K562 (cell line): ENCODE measurements at regions not wholly inside any gene's neighbourhood (a gene's known extent, or its start where the extent isn't known, plus 50 kb on each side); places are given as distances from the start of the nearest gene placed in this dataset.

Experiments
- ATAC-seq: fragments of 200-7000 bp; cut with Tn5 transposase; 3 replicates; pipeline ENCODE4 v1.9.1; 2020; ENCODE audit warnings: moderate library complexity
- BruUV-seq: library from RNA; stranded (reverse); fragments of 400-500 nt; replicated peaks from 2 replicates; lab custom pipeline; 2021; lab: Mats Ljungman, UMichigan
- CTCF ChIA-PET: fragments of 300-600 bp; formaldehyde crosslinking; extraction: SDS; loops from one replicate; lab custom pipeline; 2021; ENCODE audit warnings: low intra/inter-chr PET ratio; lab: Yijun Ruan, JAX
- POLR2A ChIA-PET: fragments of 300-600, 350-650 bp; sonication (Branson Sonifier 250); formaldehyde crosslinking; extraction: SDS; loops from one replicate; lab custom pipeline; 2021; ENCODE audit warnings: antibody characterized with exemption, inconsistent platforms; lab: Yijun Ruan, JAX
- DNase-seq, 4 experiments: peaks; one replicate each; pipeline versions ENCODE4 v3.0.0 to v3.0.0-alpha.2; 2011 to 2018; ENCODE audit warnings: low spot score in 3 of 4, mixed read lengths in 3 of 4; ENCODE audit errors: extremely low read depth in 1 of 4
- FAIRE-seq: peaks from 2 replicates; lab custom pipeline; 2011; peaks lifted over from hg19 to GRCh38; lab: Jason Lieb, UNC
- H2AFZ ChIP-seq: 2 replicates; pipeline ENCODE4 v1.6.0; 2011; ENCODE audit warnings: low read depth, low read length, control low read depth, inconsistent platforms
- H3K27ac ChIP-seq: fragments of 200-600 bp; 3 replicates; pipeline ENCODE4 v1.8.0; 2011; ENCODE audit warnings: low read depth, mild to moderate bottlenecking, control low read depth, inconsistent platforms, low read length, moderate library complexity, mixed read lengths; ENCODE audit errors: extremely low read depth
- H3K27me3 ChIP-seq, 2 experiments: fragments of 300-600 bp in 1 of 2; 2 replicates in 1 of 2; 3 replicates in 1 of 2; pipeline versions ENCODE4 v1.6.0 to v1.8.0; 2011; ENCODE audit warnings: inconsistent platforms in 2 of 2, low read length in 2 of 2, mild to moderate bottlenecking in 1 of 2, mixed read lengths in 1 of 2, moderate library complexity in 1 of 2; ENCODE audit not compliant: control insufficient read depth in 2 of 2, insufficient read depth in 2 of 2
- H3K36me3 ChIP-seq: fragments of 300-600 bp; 3 replicates; pipeline ENCODE4 v1.8.0; 2011; ENCODE audit warnings: mild to moderate bottlenecking, low read length, inconsistent platforms; ENCODE audit not compliant: control insufficient read depth, insufficient read depth
- H3K4me1 ChIP-seq, 2 experiments: fragments of 200-600 bp in 1 of 2; replicated peaks in 1 of 2; 2 replicates in 1 of 2; 3 replicates in 1 of 2; pipeline versions ENCODE4 v1.5.1 to v1.8.0; 2011; ENCODE audit warnings: inconsistent platforms in 2 of 2, low read length in 2 of 2, mild to moderate bottlenecking in 1 of 2, mixed read lengths in 1 of 2, moderate library complexity in 1 of 2; ENCODE audit not compliant: control insufficient read depth in 2 of 2, insufficient read depth in 2 of 2
- H3K4me2 ChIP-seq: 2 replicates; pipeline ENCODE4 v1.6.1; 2011; ENCODE audit warnings: low read length, control low read depth, inconsistent platforms, mixed read lengths; ENCODE audit not compliant: insufficient read depth
- H3K4me3 ChIP-seq: fragments of 200-600 bp; sonication (generic), shearing (Covaris generic); 2 replicates; pipeline ENCODE4 v1.5.1; 2016; ENCODE audit warnings: control low read depth, inconsistent platforms
- H3K79me2 ChIP-seq: fragments of 200-600 bp; 3 replicates; pipeline ENCODE4 v1.8.0; 2011; ENCODE audit warnings: low read length, inconsistent platforms; ENCODE audit not compliant: control insufficient read depth, insufficient read depth
- H3K9ac ChIP-seq, 2 experiments: 2 replicates each; pipeline versions ENCODE4 v1.6.0 to v1.6.1; 2011; ENCODE audit warnings: low read depth in 2 of 2, low read length in 2 of 2, control low read depth in 1 of 2, inconsistent platforms in 1 of 2, mild to moderate bottlenecking in 1 of 2, mixed read lengths in 1 of 2; ENCODE audit not compliant: insufficient read depth in 1 of 2
- H3K9me1 ChIP-seq: one replicate; pipeline ENCODE4 v1.6.0; 2011; ENCODE audit warnings: inconsistent platforms, mild to moderate bottlenecking, low read length, moderate library complexity; ENCODE audit not compliant: control insufficient read depth, insufficient read depth
- H3K9me3 ChIP-seq: replicated peaks from 2 replicates; pipeline ENCODE4 v1.5.1; 2011; ENCODE audit warnings: low read depth, low read length, inconsistent platforms; ENCODE audit not compliant: control insufficient read depth, insufficient read depth
- H4K20me1 ChIP-seq: replicated peaks from 2 replicates; pipeline ENCODE4 v1.6.1; 2011; ENCODE audit warnings: low read length, inconsistent platforms, mixed read lengths; ENCODE audit not compliant: control insufficient read depth, insufficient read depth
- C11orf30 ChIP-seq: fragments of 450-650 bp; IDR thresholded peaks from 2 replicates; pipeline ENCODE4 v1.6.1; 2016; ENCODE audit warnings: low read depth, mild to moderate bottlenecking
- MAFG ChIP-seq: fragments of 450-650 bp; conservative IDR thresholded peaks from 2 replicates; pipeline ENCODE4 v1.6.1; 2016; ENCODE audit warnings: missing genetic modification characterization, missing compliant biosample characterization
- MTA3 ChIP-seq: fragments of 450-650 bp; formaldehyde crosslinking; IDR thresholded peaks from 2 replicates; pipeline ENCODE4 v1.6.1; 2017; ENCODE audit warnings: mild to moderate bottlenecking, borderline replicate concordance
- RBM22 ChIP-seq: fragments of 200-400 bp; formaldehyde crosslinking; IDR thresholded peaks from 2 replicates; pipeline ENCODE4 v1.6.1; 2018; ENCODE audit warnings: low read length, low read depth; ENCODE audit not compliant: poor library complexity, severe bottlenecking
- RUNX1 ChIP-seq: sonication (generic); IDR thresholded peaks from 2 replicates; pipeline ENCODE4 v1.6.1; 2016; ENCODE audit warnings: antibody characterized with exemption, low read depth
- SMAD4 ChIP-seq: fragments of 250-450 bp; sonication (Bioruptor Pico); conservative IDR thresholded peaks from 2 replicates; pipeline ENCODE4 v1.8.0; 2021; ENCODE audit warnings: inconsistent platforms, mild to moderate bottlenecking, moderate library complexity
- SRF ChIP-seq, 2 experiments: fragments of 250-450, 450-650 bp in 1 of 2; sonication (Bioruptor Pico) in 1 of 2; sonication (generic) in 1 of 2; formaldehyde crosslinking; IDR thresholded peaks; 2 replicates each; pipeline versions ENCODE4 v1.5.0 to v1.5.1; 2020 to 2022; ENCODE audit warnings: mild to moderate bottlenecking in 1 of 2, missing genetic modification reagents in 1 of 2
- STAT5B ChIP-seq: fragments of 250-450 bp; sonication (Bioruptor Pico); IDR thresholded peaks from 2 replicates; pipeline ENCODE4 v1.8.0; 2021; ENCODE audit warnings: mild to moderate bottlenecking, inconsistent platforms
- ZNF316 ChIP-seq: fragments of 450-650 bp; IDR thresholded peaks from 2 replicates; pipeline ENCODE4 v1.6.1; 2016
- ZNF695 ChIP-seq: fragments of 450-650 bp; formaldehyde crosslinking; IDR thresholded peaks from 2 replicates; pipeline ENCODE4 v1.4.0; 2020; ENCODE audit warnings: mild to moderate bottlenecking, moderate library complexity
- WGBS: fragments of 100-300 bp; shearing (Covaris generic); methylation state at CpG from one replicate; pipeline ENCODE4 v1.1.6; 2016; ENCODE audit warnings: low coverage, mixed read lengths; ENCODE audit not compliant: insufficient coverage; ENCODE audit errors: missing lambda C conversion rate; 5-methylcytosine and 5-hydroxymethylcytosine counted together
- in situ Hi-C: fragments of 300-500 bp; cut with MboI; formaldehyde crosslinking; loops from 4 replicates; pipeline ENCODE4 v1.15.0; 2018; ENCODE audit warnings: inconsistent platforms, mixed read lengths
- intact Hi-C: fragments of 100-400 bp; cut with micrococcal nuclease; formaldehyde crosslinking; loops from 2 replicates; pipeline ENCODE4 v1.14.2; 2022
- TF ChIP-seq, protein P1 (sequence below), 2 experiments: fragments of 450-650 bp; IDR thresholded peaks; 2 replicates each; pipeline ENCODE4 v1.6.1; 2018; ENCODE audit warnings: mild to moderate bottlenecking in 2 of 2, low read depth in 1 of 2; ENCODE audit not compliant: partially characterized antibody in 2 of 2

- Histone ChIP-seq H4K20me1 (no peaks in the 10 kb centered on the region), H3K27ac (no peak overlapping the region), H3K9me3 (no peaks in the 10 kb centered on the region), H3K36me3 (no peaks in the 10 kb centered on the region), H2AFZ (no peak overlapping the region), H3K4me1 (peaks cover 0 to 9% of the 10 kb centered on the region in 2 experiments; a peak in 3 of 5 replicates), H3K4me3 (no peak overlapping the region), H3K79me2 (no peaks in the 10 kb centered on the region), H3K9ac (no peak overlapping the region), H3K9me1 (no peaks in the 10 kb centered on the region), H3K27me3 (peaks cover 11% of the 10 kb centered on the region in 2 experiments; a peak in 4 of 5 replicates), H3K4me2 (no peak overlapping the region)
- in situ Hi-C loops = no loop called here
- DNase-seq (no peak), ATAC-seq (no peak), FAIRE-seq (no peak)
- TF ChIP-seq C11orf30 = peak; percentile 72
- no peak for TF ChIP-seq RUNX1
- TF ChIP-seq, protein P1, sequence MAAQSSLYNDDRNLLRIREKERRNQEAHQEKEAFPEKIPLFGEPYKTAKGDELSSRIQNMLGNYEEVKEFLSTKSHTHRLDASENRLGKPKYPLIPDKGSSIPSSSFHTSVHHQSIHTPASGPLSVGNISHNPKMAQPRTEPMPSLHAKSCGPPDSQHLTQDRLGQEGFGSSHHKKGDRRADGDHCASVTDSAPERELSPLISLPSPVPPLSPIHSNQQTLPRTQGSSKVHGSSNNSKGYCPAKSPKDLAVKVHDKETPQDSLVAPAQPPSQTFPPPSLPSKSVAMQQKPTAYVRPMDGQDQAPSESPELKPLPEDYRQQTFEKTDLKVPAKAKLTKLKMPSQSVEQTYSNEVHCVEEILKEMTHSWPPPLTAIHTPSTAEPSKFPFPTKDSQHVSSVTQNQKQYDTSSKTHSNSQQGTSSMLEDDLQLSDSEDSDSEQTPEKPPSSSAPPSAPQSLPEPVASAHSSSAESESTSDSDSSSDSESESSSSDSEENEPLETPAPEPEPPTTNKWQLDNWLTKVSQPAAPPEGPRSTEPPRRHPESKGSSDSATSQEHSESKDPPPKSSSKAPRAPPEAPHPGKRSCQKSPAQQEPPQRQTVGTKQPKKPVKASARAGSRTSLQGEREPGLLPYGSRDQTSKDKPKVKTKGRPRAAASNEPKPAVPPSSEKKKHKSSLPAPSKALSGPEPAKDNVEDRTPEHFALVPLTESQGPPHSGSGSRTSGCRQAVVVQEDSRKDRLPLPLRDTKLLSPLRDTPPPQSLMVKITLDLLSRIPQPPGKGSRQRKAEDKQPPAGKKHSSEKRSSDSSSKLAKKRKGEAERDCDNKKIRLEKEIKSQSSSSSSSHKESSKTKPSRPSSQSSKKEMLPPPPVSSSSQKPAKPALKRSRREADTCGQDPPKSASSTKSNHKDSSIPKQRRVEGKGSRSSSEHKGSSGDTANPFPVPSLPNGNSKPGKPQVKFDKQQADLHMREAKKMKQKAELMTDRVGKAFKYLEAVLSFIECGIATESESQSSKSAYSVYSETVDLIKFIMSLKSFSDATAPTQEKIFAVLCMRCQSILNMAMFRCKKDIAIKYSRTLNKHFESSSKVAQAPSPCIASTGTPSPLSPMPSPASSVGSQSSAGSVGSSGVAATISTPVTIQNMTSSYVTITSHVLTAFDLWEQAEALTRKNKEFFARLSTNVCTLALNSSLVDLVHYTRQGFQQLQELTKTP (IDR thresholded peaks at IDR 0.05; ENCODE audit: low read depth in 1 of 2, partially characterized antibody in 2 of 2) = no peak
- no peak for TF ChIP-seq STAT5B (CRISPR knock-in tag)
- TF ChIP-seq ZNF316 = peak; percentile 89
- TF ChIP-seq RBM22 = no peak
- no peak for TF ChIP-seq SRF (CRISPR knock-in tag; IDR thresholded peaks at IDR 0.05)
- no peak for TF ChIP-seq MTA3
- TF ChIP-seq MAFG (tag) = peak; percentile 67
- TF ChIP-seq ZNF695 (CRISPR knock-in tag) = no peak
- TF ChIP-seq SMAD4 (CRISPR knock-in tag) = no peak
- WGBS = 28% methylated on average over 3 of the region's 3 CpGs
- BruUV-seq = no TSS peak
- POLR2A ChIA-PET = interaction anchor here (1.2 kb wide), 1 partner anchor 120 kb away, joined by 3 read pairs; no protein-coding TSS in a partner anchor
- CTCF ChIA-PET = no interaction called here
- intact Hi-C loops = loop anchor here (10.0 kb wide), 1 partner anchor 614 kb away; no protein-coding TSS in a partner anchor
These were observed 68.0 kb upstream of the BACH1 start for GRCh38 chr21:29230551-29231261.
